NCI-H2196 (cell line): ENCODE measurements at regions not wholly inside any gene's neighbourhood (a gene's known extent, or its start where the extent isn't known, plus 50 kb on each side); places are given as distances from the start of the nearest gene placed in this dataset.
"Not testable (repeated sequence)": the region's sequence is repeated elsewhere in the genome, so short reads cannot be mapped to it uniquely, and the experiment has no call there.

Experiments
- DNase-seq: peaks from one replicate; lab custom pipeline; 2025; ENCODE audit not compliant: unreplicated experiment; lab: John Stamatoyannopoulos, UW

DNA sequence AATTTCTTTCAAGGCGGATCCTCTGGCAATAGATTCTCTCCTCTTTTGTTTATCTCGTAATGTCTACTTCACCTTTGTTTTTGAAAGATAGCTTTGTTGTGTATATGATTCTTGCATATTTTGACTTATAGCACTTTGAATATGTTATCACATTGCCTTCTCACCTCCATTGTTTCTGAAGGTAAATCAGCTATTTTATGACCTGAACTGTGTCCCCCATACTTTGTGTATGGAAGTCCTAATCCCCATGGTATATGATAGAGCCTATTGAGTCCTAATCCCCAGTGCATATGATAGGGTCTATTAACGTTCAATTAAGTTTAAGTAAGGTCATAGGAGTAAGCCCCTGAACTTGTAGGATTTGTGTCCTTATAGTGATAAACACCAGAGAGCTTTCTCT is 910.2 kb upstream of the NUDT12 start:
- no peak for DNase-seq

DNA sequence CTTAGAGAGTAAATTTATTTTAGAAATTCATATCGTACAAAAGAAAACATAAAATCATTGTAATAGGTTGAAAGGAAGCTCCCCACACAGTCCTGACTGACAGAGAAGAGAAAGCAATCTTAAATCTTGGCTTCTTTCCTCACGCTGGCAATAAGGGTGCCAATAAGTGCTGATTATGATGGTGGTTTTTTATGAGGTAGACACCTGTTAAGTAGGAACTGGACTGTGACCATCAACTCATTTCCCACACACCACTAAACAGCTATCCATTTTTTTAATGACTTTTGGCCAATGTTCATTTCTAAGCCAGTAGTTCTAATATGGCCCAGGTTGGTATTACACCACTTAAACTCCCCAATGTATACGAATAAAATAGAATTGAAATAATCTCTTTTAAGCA is 893.5 kb upstream of the NUDT12 start:
- DNase-seq = no peak

- DNase-seq = no peak
Observed at GRCh38 chr5:104452550-104452949, 890.0 kb upstream of the NUDT12 start.

DNA sequence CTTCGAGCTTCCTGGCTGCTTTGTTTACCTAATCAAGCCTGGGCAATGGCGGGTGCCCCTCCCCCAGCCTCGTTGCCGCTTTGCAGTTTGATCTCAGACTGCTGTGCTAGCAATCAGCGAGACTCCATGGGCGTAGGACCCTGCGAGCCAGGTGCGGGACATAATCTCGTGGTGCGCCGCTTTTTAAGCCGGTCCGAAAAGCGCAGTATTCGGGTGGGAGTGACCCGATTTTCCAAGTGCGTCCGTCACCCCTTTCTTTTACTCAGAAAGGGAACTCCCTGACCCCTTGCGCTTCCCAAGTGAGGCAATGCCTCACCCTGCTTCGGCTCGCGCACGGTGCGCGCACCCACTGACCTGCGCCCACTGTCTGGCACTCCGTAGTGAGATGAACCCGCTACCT is 889.3 kb upstream of the NUDT12 start:
- DNase-seq = not testable (repeated sequence)

DNA sequence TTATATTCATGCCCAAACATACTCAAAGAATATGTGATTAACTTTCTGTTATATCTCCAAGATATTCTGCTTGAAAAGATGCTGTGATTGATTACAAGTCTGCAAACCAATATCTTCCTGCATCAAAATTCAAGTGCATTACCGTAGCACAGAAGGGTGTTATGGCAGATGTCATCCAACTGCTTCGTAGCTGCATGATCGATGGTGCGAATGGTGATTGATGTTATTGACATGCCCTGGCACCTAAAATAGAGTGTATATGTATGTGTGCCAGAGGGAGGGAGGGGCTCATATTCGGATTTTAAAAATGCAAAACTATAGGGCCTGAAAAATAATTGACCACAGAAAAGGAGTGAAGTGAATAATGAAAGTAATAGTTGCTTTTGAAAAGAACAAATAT is 882.1 kb upstream of the NUDT12 start:
- no peak for DNase-seq

- no peak for DNase-seq
Observed at GRCh38 chr5:104443706-104444105, 881.1 kb upstream of the NUDT12 start.

- no peak for DNase-seq
Observed at GRCh38 chr5:104431981-104432380, 869.4 kb upstream of the NUDT12 start.

GRCh38 chr5:104431002-104431620 is 868.5 kb upstream of the NUDT12 start:
- DNase-seq = no peak

GRCh38 chr5:104429911-104430310 is 867.3 kb upstream of the NUDT12 start:
- no peak for DNase-seq

DNA sequence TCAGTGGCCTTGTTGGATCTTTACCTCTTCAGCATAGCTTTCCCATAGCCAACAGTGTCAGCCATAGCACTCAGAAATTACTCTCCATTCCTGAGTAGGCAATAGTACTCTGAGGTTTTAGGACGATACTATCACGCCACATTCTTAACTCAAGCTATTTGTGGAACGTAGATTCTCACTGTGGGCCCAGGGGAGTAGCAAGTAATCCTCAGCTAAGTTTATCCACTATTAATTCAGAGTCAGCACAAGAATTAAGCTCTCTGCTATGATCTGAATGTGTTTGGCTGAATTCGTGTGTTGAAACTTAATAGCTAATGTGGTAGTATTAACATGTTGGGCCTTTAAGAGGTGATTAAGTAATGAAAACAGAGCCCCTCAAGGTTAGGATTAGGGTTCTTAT is 858.8 kb upstream of the NUDT12 start:
- no peak for DNase-seq

GRCh38 chr5:104418056-104418455 is 855.5 kb upstream of the NUDT12 start:
- DNase-seq = no peak

DNA sequence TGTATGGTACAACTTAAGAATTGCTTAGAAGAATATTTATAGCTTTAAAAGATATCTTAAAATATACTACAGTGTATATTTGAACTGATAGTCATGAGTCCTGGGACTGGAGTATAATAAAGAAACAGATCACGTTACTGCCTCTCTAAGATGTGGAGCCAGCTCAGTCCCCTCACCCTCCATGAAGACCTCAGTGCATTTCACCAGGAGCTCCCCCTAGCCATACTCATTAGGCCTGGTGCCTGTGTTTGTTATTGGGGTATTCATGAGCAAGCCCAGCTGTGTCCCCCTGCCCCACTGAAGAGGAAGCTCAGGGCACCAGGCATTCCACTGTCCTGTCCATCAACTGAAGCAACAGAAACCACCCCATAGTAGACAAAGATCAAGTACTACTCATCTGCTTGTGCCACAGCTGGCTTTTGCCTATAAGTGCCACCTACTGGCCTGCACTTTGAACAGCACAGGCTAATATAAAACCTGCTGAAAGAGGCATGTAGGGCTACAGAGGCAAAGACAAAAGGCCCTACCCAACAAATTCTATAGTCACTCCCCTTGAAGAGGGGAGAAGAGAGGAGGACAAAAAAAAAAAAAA is 850.2 kb upstream of the NUDT12 start:
- no peak for DNase-seq

DNA sequence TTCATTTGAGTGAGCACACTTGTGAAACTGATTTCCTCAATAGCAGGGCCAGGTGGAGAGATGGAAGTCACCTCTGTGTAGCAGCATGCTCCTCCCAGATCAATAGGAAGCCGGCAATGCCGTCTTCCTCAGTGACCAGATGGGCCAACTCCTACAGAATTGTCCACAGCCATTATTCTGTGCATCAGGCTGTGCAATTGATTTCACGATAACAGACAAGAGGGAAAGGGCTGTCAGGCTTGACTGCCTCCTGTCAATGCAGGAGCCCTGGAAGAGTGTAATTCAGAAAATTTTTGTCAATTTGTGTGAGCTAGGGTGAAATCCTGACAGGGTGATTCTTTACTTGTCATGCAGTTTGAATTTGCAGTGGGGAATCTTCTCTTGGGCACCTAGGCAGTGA is 838.4 kb upstream of the NUDT12 start:
- no peak for DNase-seq

DNA sequence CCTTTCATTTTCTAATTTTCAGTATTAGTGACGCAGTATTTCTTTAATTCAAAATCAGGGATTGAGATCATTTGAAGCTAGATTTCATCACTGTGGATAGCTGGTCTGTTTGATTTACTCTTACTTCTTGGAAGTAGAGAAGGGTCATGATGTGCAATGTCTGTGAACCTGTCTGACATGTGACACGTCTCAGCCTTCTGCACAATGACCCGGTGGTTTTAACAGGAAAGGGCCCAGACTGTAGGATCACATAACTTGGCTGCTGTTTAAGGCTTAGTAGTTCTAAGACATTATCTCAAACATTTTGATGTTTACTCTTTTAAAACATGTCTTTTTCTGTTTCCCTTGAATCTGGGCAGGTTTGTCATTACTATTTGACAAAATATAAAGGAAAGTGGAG is 823.3 kb upstream of the NUDT12 start:
- no peak for DNase-seq

GRCh38 chr5:104375345-104375744 is 812.8 kb upstream of the NUDT12 start:
- DNase-seq = no peak

DNA sequence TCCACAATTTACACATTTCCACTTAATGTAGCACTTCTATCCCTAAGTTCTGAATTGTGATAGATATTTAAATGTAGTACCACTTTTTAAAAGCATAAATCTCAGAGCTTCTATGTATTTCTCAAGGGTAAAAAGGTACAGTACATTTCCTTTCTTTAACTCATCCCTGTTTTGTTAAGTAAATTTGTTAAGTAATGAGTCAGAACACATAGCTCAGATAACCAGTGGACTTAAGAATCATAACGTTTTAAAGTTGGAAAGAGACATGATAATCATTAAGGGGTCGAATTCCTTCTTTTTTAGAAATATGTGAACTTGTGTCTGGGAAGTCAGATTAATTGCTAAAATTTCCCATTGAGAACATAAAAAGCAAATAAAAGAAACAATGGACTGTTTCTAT is 810.2 kb upstream of the NUDT12 start:
- DNase-seq = no peak

- DNase-seq = no peak
Observed at GRCh38 chr5:104372376-104372775, 809.8 kb upstream of the NUDT12 start.

DNA sequence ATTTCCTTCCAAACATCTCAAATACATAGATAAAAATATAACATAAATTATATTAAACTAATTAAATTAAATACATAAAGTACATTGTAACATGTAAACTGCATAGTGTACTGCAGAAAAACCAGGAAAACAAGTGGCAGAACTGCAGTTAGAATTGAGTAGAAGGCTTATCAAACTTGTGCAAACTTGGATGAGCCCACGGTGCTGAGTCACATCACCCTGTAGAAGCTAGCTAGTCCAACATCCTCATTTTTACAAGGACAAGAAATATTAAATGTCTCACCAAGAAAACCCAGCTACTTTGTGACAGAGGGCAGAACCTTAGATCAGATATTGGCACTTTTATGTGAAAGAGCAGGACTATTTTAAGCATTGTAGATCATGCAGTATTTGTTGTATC is 807.9 kb upstream of the NUDT12 start:
- no peak for DNase-seq

DNA sequence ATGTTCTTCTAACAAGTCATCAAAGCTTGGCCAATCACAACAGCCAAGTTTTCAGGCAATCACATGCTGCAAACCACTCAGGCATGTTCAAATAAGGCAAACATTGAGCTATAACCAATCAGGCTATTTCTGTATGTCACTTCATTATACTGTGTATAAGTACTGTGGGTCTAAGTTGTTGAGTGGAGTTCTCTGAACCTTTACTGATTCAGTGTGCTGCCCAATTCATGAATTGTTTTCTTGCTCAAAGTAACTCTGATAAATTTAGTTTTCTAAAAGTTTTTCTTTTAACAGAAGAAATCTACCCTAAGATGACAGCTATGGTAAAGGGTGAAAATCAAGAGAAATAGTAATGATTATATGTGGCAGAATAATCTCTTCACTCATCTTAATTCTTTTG is 805.4 kb upstream of the NUDT12 start:
- no peak for DNase-seq

DNA sequence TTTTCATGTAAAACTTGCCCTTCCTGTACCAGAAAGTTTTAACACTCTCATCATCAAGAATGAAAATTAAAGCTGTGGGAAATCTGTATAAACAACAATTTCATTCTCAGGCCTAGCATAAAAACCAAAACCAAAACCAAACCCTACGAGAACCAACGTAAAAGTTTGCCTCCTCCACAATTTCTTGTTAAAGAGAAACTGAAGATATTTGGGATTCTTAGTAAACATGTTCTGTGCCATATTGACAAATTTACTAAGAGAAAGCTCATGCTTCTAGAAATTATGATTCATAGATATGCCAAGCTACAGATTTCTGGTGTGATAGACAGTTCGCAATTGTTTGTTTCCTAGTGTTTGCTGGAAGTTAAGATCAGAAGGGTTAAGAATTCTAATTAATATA is 801.0 kb upstream of the NUDT12 start:
- DNase-seq = no peak

DNA sequence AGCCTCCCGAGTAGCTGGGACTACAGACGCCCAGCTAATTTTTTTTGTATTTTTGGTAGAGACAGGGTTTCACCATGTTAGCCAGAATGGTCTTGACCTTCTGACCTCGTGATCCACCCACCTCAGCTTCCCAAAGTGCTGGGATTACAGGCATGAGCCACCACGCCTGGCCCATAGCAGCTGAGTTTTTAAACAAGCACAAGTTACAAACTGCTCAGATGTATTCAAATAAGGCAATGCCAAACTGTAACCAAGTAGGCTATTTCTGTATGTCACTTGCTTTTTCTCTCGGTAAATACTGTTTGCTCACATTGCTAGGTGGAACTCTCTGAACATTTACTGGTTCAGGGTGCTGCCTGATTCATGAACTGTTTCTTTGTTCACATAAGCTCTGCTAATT is 799.3 kb upstream of the NUDT12 start:
- DNase-seq = no peak

DNA sequence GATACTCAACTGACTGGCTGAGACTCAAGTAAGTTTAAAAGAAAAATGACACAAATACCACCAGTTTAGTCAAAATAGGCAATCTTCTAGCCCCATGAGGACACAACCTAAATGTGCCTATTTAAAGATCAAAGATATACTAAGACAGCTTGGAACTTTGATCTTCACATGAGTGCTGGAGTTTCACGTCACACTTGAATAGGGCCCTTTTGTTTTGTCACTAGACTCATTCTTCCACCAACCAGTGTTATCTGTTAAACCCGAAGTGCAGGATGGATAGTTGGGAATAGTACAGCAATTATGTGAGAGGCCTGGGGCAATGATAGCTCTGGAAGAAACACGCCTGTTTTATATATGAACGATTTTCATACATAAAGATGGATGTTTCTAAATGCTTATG is 792.8 kb upstream of the NUDT12 start:
- DNase-seq = no peak

- no peak for DNase-seq
Observed at GRCh38 chr5:104353371-104353770, 790.8 kb upstream of the NUDT12 start.
